ENCODE measurements at regions not wholly inside any gene's neighbourhood (a gene's known extent, or its start where the extent isn't known, plus 50 kb on each side); places are given as distances from the start of the nearest gene placed in this dataset.

GRCh38 chr5:129172580-129172979 lies 78.0 kb downstream of the ISOC1 start:
- TF ChIP-seq ATF3 (IDR thresholded peaks at IDR 0.05) (no peak), CTCF (IDR thresholded peaks at IDR 0.05; ENCODE audit: low read depth, low read length, missing input control) (no peak), YY1 (IDR thresholded peaks at IDR 0.05) (no peak)
